Panc1 (cell line): ENCODE measurements at regions not wholly inside any gene's neighbourhood (a gene's known extent, or its start where the extent isn't known, plus 50 kb on each side); places are given as distances from the start of the nearest gene placed in this dataset.

Source experiments
- ATAC-seq: fragments of 200-7000 bp; cut with Tn5 transposase; 2 replicates; pipeline ENCODE4 v1.9.1; 2020; ENCODE audit warnings: mild to moderate bottlenecking, moderate library complexity
- BruUV-seq: library from RNA; stranded (reverse); fragments of 400-500 nt; replicated peaks from 2 replicates; lab custom pipeline; 2021; lab: Mats Ljungman, UMichigan
- CTCF ChIA-PET: fragments of 300-600 bp; sonication (Branson Sonifier 250); formaldehyde crosslinking; loops from one replicate; lab custom pipeline; 2022; ENCODE audit warnings: antibody characterized with exemption; lab: Charles Lee
- POLR2A ChIA-PET: fragments of 300-600 bp; sonication (Branson Sonifier 250); formaldehyde crosslinking; loops from one replicate; lab custom pipeline; 2022; ENCODE audit warnings: antibody characterized with exemption; lab: Charles Lee
- DNase-seq: peaks from one replicate; pipeline ENCODE4 v3.0.0-alpha.2; 2010; ENCODE audit warnings: low read depth, low spot score
- H3K27ac ChIP-seq: 2 replicates; pipeline ENCODE4 v1.5.1; 2011; ENCODE audit warnings: mild to moderate bottlenecking, low read length, inconsistent platforms
- H3K27me3 ChIP-seq: fragments of 200-500 bp; sonication (Bioruptor generic); 2 replicates; pipeline ENCODE4 v1.6.0; 2014; ENCODE audit warnings: low read length, inconsistent platforms; ENCODE audit not compliant: control insufficient read depth, insufficient read depth
- H3K36me3 ChIP-seq: fragments of 200-500 bp; sonication (Bioruptor generic); 2 replicates; pipeline ENCODE4 v1.5.1; 2014; ENCODE audit warnings: inconsistent platforms, mild to moderate bottlenecking, low read length, moderate library complexity; ENCODE audit not compliant: control insufficient read depth, insufficient read depth
- H3K4me1 ChIP-seq: 2 replicates; pipeline ENCODE4 v1.5.1; 2011; ENCODE audit warnings: inconsistent platforms, mild to moderate bottlenecking, low read length, moderate library complexity; ENCODE audit not compliant: control insufficient read depth, insufficient read depth
- H3K4me3 ChIP-seq, 2 experiments: 2 replicates each; pipeline ENCODE4 v1.5.1; 2011 to 2012; ENCODE audit warnings: low read depth in 2 of 2, low read length in 2 of 2, mild to moderate bottlenecking in 2 of 2, inconsistent platforms in 1 of 2, moderate library complexity in 1 of 2
- H3K9me3 ChIP-seq: fragments of 200-500 bp; sonication (Bioruptor generic); 2 replicates; pipeline ENCODE4 v1.5.1; 2014; ENCODE audit warnings: low read depth, mild to moderate bottlenecking, inconsistent platforms, low read length, moderate library complexity; ENCODE audit not compliant: control insufficient read depth, insufficient read depth
- POLR2AphosphoS5 ChIP-seq: IDR thresholded peaks from 2 replicates; pipeline ENCODE4 v1.6.1; 2012; ENCODE audit warnings: mild to moderate bottlenecking, low read depth, low read length, moderate library complexity
- REST ChIP-seq, 2 experiments: IDR thresholded peaks; 2 replicates each; pipeline ENCODE4 v1.6.1; 2011 to 2012; ENCODE audit warnings: low read depth in 2 of 2, control low read depth in 1 of 2, low read length in 1 of 2, mild to moderate bottlenecking in 1 of 2, moderate library complexity in 1 of 2; ENCODE audit not compliant: insufficient read depth in 1 of 2
- SIN3A ChIP-seq: IDR thresholded peaks from 2 replicates; pipeline ENCODE4 v1.6.1; 2012; ENCODE audit warnings: low read depth, mild to moderate bottlenecking, low read length, moderate library complexity, borderline replicate concordance; ENCODE audit not compliant: insufficient read depth
- TCF7L2 ChIP-seq: IDR thresholded peaks from 2 replicates; pipeline ENCODE4 v1.6.1; 2011; ENCODE audit warnings: mild to moderate bottlenecking, low read depth, low read length, inconsistent platforms
- in situ Hi-C: cut with HindIII; loops from 2 replicates; pipeline ENCODE4 v1.10.0; 2016; ENCODE audit warnings: low sequenced_read_pairs, low pct_unique_long_range_greater_than_20kb
- intact Hi-C: fragments of 100-400 bp; cut with micrococcal nuclease; formaldehyde crosslinking; loops from one replicate; pipeline ENCODE4 v1.10.0; 2022; ENCODE audit not compliant: unreplicated experiment
- TF ChIP-seq, protein P1 (sequence below): fragments of 450-650 bp; IDR thresholded peaks from 2 replicates; pipeline ENCODE4 v1.5.1; 2017; ENCODE audit warnings: mild to moderate bottlenecking

- BruUV-seq = no TSS peak
- ChIA-PET POLR2A (interaction anchor here (0.5 kb wide), 1 partner anchor 554 kb away, joined by 3 read pairs; no protein-coding TSS in a partner anchor), CTCF (no interaction called here)
- DNase-seq (no peak), ATAC-seq (no peak)
- Histone ChIP-seq H3K36me3 (no peaks in the 10 kb centered on the region), H3K9me3 (no peaks in the 10 kb centered on the region), H3K4me1 (no peaks in the 10 kb centered on the region), H3K27me3 (no peaks in the 10 kb centered on the region), H3K27ac (no peak overlapping the region), H3K4me3 (no peak overlapping the region)
- in situ Hi-C loops (no loop called here), intact Hi-C loops (no loop called here)
- TF ChIP-seq SIN3A = no peak
- no peak for TF ChIP-seq REST (IDR thresholded peaks at IDR 0.05; ENCODE audit: insufficient read depth in 1 of 2, low read depth in 2 of 2, low read length in 1 of 2)
- no peak for TF ChIP-seq POLR2AphosphoS5
- TF ChIP-seq, protein P1, sequence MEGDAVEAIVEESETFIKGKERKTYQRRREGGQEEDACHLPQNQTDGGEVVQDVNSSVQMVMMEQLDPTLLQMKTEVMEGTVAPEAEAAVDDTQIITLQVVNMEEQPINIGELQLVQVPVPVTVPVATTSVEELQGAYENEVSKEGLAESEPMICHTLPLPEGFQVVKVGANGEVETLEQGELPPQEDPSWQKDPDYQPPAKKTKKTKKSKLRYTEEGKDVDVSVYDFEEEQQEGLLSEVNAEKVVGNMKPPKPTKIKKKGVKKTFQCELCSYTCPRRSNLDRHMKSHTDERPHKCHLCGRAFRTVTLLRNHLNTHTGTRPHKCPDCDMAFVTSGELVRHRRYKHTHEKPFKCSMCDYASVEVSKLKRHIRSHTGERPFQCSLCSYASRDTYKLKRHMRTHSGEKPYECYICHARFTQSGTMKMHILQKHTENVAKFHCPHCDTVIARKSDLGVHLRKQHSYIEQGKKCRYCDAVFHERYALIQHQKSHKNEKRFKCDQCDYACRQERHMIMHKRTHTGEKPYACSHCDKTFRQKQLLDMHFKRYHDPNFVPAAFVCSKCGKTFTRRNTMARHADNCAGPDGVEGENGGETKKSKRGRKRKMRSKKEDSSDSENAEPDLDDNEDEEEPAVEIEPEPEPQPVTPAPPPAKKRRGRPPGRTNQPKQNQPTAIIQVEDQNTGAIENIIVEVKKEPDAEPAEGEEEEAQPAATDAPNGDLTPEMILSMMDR = no peak
- no peak for TF ChIP-seq TCF7L2
Observed at GRCh38 chr16:10309271-10309932, 76.5 kb upstream of the ATF7IP2 start.

- Histone ChIP-seq H3K9me3 (no peaks in the 10 kb centered on the region), H3K27me3 (no peaks in the 10 kb centered on the region), H3K4me1 (no peaks in the 10 kb centered on the region), H3K4me3 (no peak overlapping the region), H3K27ac (no peak overlapping the region), H3K36me3 (no peaks in the 10 kb centered on the region)
- in situ Hi-C loops = no loop called here
- DNase-seq = no peak
- BruUV-seq = no TSS peak
- CTCF ChIA-PET = no interaction called here
- no peak for ATAC-seq
- intact Hi-C loops = loop anchor here (10.0 kb wide), 1 partner anchor 423 kb away; no protein-coding TSS in a partner anchor
- no peak for TF ChIP-seq REST (IDR thresholded peaks at IDR 0.05; ENCODE audit: insufficient read depth in 1 of 2, low read depth in 2 of 2, low read length in 1 of 2)
- POLR2A ChIA-PET = interaction anchor here (0.6 to 0.7 kb wide), 2 partner anchors 150 to 207 kb away, joined by 4 to 5 read pairs; no protein-coding TSS in a partner anchor
Observed at GRCh38 chr16:10312008-10312407, 73.9 kb upstream of the ATF7IP2 start.
